ENCODE measurements at regions not wholly inside any gene's neighbourhood (a gene's known extent, or its start where the extent isn't known, plus 50 kb on each side); places are given as distances from the start of the nearest gene placed in this dataset.

GRCh38 chr17:51505450-51505849 is 245.1 kb downstream of the UTP18 start:
- TF ChIP-seq, protein P1, sequence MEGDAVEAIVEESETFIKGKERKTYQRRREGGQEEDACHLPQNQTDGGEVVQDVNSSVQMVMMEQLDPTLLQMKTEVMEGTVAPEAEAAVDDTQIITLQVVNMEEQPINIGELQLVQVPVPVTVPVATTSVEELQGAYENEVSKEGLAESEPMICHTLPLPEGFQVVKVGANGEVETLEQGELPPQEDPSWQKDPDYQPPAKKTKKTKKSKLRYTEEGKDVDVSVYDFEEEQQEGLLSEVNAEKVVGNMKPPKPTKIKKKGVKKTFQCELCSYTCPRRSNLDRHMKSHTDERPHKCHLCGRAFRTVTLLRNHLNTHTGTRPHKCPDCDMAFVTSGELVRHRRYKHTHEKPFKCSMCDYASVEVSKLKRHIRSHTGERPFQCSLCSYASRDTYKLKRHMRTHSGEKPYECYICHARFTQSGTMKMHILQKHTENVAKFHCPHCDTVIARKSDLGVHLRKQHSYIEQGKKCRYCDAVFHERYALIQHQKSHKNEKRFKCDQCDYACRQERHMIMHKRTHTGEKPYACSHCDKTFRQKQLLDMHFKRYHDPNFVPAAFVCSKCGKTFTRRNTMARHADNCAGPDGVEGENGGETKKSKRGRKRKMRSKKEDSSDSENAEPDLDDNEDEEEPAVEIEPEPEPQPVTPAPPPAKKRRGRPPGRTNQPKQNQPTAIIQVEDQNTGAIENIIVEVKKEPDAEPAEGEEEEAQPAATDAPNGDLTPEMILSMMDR (IDR thresholded peaks at IDR 0.05): no peak
- TF ChIP-seq EP300 (IDR thresholded peaks at IDR 0.05) (no peak), POLR2A (IDR thresholded peaks at IDR 0.05) (no peak)
